Activated naive CD8-positive, alpha-beta T cell treated with anti-CD3 and anti-CD28 coated beads, Interleukin-2, amount 10 ng/mL, durations not matched to agents 7 days and 5 days (primary cell): ENCODE measurements at regions not wholly inside any gene's neighbourhood (a gene's known extent, or its start where the extent isn't known, plus 50 kb on each side); places are given as distances from the start of the nearest gene placed in this dataset.
A peak's percentile ranks its signal among the peaks of the same experiment; 100 is the strongest.
"Not testable (repeated sequence)": the region's sequence is repeated elsewhere in the genome, so short reads cannot be mapped to it uniquely, and the experiment has no call there.

Source experiments
- ATAC-seq: fragments of 150-1000 bp; cut with Tn5 transposase; one replicate; pipeline ENCODE4 v1.10.0; 2021; ENCODE audit warnings: low read depth, moderate library complexity
- POLR2A ChIA-PET: fragments of 350-600 bp; sonication (Branson Sonifier 250); formaldehyde crosslinking; loops from one replicate; lab custom pipeline; 2021; ENCODE audit warnings: antibody characterized with exemption; lab: Charles Lee
- DNase-seq: peaks from one replicate; pipeline ENCODE4 v3.0.0; 2021
- H3K27ac Mint-ChIP-seq: one replicate; pipeline ENCODE4 v1.8.0; 2022; ENCODE audit warnings: mild to moderate bottlenecking, mixed read lengths
- H3K27me3 Mint-ChIP-seq: one replicate; pipeline ENCODE4 v1.8.0; 2022; ENCODE audit warnings: mild to moderate bottlenecking, moderate library complexity, mixed read lengths
- H3K36me3 Mint-ChIP-seq: one replicate; pipeline ENCODE4 v1.8.0; 2021; ENCODE audit warnings: mild to moderate bottlenecking, mixed read lengths
- H3K4me1 Mint-ChIP-seq: one replicate; pipeline ENCODE4 v1.8.0; 2021; ENCODE audit warnings: mixed read lengths
- H3K4me3 Mint-ChIP-seq: one replicate; pipeline ENCODE4 v1.8.0; 2022; ENCODE audit warnings: mild to moderate bottlenecking, moderate library complexity, mixed read lengths
- H3K9me3 Mint-ChIP-seq: one replicate; pipeline ENCODE4 v1.8.0; 2021; ENCODE audit warnings: mixed read lengths

DNA sequence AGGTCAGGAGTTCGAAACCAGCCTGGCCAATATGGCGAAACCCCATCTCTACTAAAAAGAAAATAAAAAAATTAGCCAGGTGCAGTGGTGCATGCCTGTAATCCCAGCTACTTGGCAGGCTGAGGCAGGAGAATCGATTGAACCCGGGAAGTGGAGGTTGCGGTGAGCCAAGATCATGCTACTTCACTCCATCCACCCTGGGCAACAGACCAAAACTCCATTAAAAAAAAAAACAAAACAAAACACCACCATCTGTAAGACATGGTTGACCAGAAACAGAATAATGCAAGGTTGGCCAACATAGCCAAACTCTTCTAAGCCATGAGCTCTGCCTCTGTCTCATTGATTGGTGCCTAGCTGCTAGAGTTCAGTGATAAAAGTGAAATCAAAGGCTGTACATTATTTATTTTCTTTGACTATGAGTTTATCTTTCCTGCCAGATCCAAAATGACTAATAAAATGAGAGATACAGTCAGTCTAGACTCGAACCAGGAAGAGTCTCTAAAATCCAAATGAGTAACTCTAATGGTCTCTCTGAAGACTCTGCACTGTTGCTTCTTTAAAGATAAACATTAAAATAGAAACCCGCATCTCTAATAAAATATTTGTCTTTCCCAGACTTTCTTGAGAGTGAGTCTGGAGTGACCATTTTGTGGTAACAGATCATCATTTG, 404.7 kb downstream of the DAD1 start:
- no peak for ATAC-seq
- Mint-ChIP-seq H3K9me3 (no peaks in the 10 kb centered on the region), H3K4me1 (no peaks in the 10 kb centered on the region), H3K27me3 (no peaks in the 10 kb centered on the region), H3K27ac (no peak overlapping the region), H3K4me3 (no peak overlapping the region), H3K36me3 (no peaks in the 10 kb centered on the region)
- no peak for DNase-seq
- POLR2A ChIA-PET, result no interaction called here

- H3K4me1 Mint-ChIP-seq, result no peaks in the 10 kb centered on the region
- H3K36me3 Mint-ChIP-seq, result no peaks in the 10 kb centered on the region
- ATAC-seq, result no peak
These were observed 409.0 kb downstream of the DAD1 start for GRCh38 chr14:22180045-22180444.

GRCh38 chr14:22179190-22179589, 409.8 kb downstream of the DAD1 start:
- no peak for DNase-seq
- H3K27ac Mint-ChIP-seq, result no peak overlapping the region
- POLR2A ChIA-PET, result no interaction called here
- no peaks in the 10 kb centered on the region for H3K4me1 Mint-ChIP-seq
- no peaks in the 10 kb centered on the region for H3K27me3 Mint-ChIP-seq
- no peaks in the 10 kb centered on the region for H3K36me3 Mint-ChIP-seq
- no peak for ATAC-seq
- H3K9me3 Mint-ChIP-seq, result no peaks in the 10 kb centered on the region
- H3K4me3 Mint-ChIP-seq, result no peak overlapping the region

More at GRCh38 chr14:22180045-22180444, 409.0 kb downstream of the DAD1 start:
- POLR2A ChIA-PET, result no interaction called here
- Mint-ChIP-seq H3K9me3 (no peaks in the 10 kb centered on the region), H3K27me3 (no peaks in the 10 kb centered on the region), H3K27ac (no peak overlapping the region), H3K4me3 (no peak overlapping the region)
- no peak for DNase-seq

GRCh38 chr14:22178333-22178839, 410.6 kb downstream of the DAD1 start:
- H3K27me3 Mint-ChIP-seq, result no peaks in the 10 kb centered on the region
- no peak overlapping the region for H3K27ac Mint-ChIP-seq
- DNase-seq (no peak), ATAC-seq (no peak)
- no peaks in the 10 kb centered on the region for H3K9me3 Mint-ChIP-seq
- peak overlapping the region; percentile 49 for H3K4me3 Mint-ChIP-seq
- H3K36me3 Mint-ChIP-seq, result no peaks in the 10 kb centered on the region
- POLR2A ChIA-PET, result interaction anchor here (1.8 kb wide), 1 partner anchor 378 kb away, joined by 5 read pairs; no protein-coding TSS in a partner anchor
- no peaks in the 10 kb centered on the region for H3K4me1 Mint-ChIP-seq

- Mint-ChIP-seq H3K27ac (peak overlapping the region; percentile 30), H3K36me3 (no peaks in the 10 kb centered on the region), H3K9me3 (no peaks in the 10 kb centered on the region), H3K4me1 (no peaks in the 10 kb centered on the region), H3K27me3 (no peaks in the 10 kb centered on the region), H3K4me3 (peak overlapping the region; percentile 49)
- DNase-seq (no peak), ATAC-seq (peak; percentile 47)
- POLR2A ChIA-PET, result interaction anchor here (1.0 to 1.8 kb wide), 4 partner anchors 9 to 378 kb away, joined by 3 to 5 read pairs (median 4); no protein-coding TSS in a partner anchor
These were observed 411.2 kb downstream of the DAD1 start for GRCh38 chr14:22177870-22178269.

GRCh38 chr14:22176957-22177356, 412.1 kb downstream of the DAD1 start:
- Mint-ChIP-seq H3K4me1 (no peaks in the 10 kb centered on the region), H3K9me3 (no peaks in the 10 kb centered on the region), H3K27ac (no peak overlapping the region), H3K27me3 (no peaks in the 10 kb centered on the region), H3K4me3 (no peak overlapping the region), H3K36me3 (no peaks in the 10 kb centered on the region)
- ATAC-seq (peak; percentile 54), DNase-seq (no peak)
- POLR2A ChIA-PET, result interaction anchor here (1.0 to 1.8 kb wide), 4 partner anchors 8 to 379 kb away, joined by 3 to 5 read pairs (median 4); no protein-coding TSS in a partner anchor

GRCh38 chr14:22175278-22175558, 413.8 kb downstream of the DAD1 start:
- H3K4me3 Mint-ChIP-seq, result peak overlapping the region; percentile 35
- ATAC-seq, H3K9me3 Mint-ChIP-seq, H3K27ac Mint-ChIP-seq, POLR2A ChIA-PET, H3K4me1 Mint-ChIP-seq, DNase-seq, H3K27me3 Mint-ChIP-seq, H3K36me3 Mint-ChIP-seq: not testable (repeated sequence)

DNA sequence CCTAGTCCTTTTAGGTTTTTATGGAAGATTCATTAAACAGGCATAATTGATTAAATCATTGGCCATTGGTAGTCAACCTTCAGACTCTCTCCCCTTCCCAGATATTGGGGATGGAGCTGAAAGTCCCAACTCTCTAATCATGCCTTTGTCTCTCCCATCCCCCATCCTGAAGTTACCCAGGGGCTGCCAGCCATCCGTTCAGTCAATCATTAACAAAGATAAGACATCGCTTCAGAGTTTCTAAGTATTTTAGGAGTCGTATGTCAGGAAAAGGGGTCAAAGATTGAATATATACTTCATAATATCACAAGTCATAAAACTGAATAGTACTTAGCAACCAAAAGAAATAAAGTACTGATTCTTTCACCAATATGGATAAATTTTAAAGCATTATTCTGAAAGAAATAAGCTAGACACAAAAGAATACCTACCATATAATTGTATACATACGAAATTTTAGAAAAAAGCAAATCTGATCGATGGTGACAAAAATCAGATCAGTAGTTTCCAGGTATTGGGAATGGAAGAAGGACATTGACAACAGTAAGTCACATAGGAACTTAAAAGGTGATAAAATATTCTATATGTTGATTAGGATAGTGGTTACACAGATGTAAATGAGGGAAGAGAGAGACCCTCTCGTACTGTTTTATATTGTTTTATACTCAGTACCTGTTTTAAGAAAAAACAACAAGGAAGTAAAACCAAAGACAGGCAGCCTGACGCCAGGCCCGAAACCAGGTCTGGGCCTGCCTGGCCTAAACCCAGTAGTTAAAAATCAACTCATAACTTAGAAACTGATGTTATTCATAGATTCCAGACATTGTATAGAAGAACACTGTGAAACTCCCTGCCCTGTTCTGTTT, 414.4 kb downstream of the DAD1 start:
- peak overlapping the region; percentile 35 for H3K4me3 Mint-ChIP-seq
- H3K27ac Mint-ChIP-seq, result no peak overlapping the region

GRCh38 chr14:22168092-22168955, 420.7 kb downstream of the DAD1 start:
- no peaks in the 10 kb centered on the region for H3K9me3 Mint-ChIP-seq
- ATAC-seq, result peak; percentile 52
- H3K36me3 Mint-ChIP-seq, result no peaks in the 10 kb centered on the region
- H3K4me3 Mint-ChIP-seq, result peak overlapping the region; percentile 81
- no peaks in the 10 kb centered on the region for H3K27me3 Mint-ChIP-seq
- DNase-seq, result no peak
- POLR2A ChIA-PET, result interaction anchor here (1.0 kb wide), 1 partner anchor 9 kb away, joined by 4 read pairs; no protein-coding TSS in a partner anchor
- H3K27ac Mint-ChIP-seq, result peak overlapping the region; percentile 85
- no peaks in the 10 kb centered on the region for H3K4me1 Mint-ChIP-seq

More for the DNA sequence above, 414.4 kb downstream of the DAD1 start:
- Mint-ChIP-seq H3K9me3 (no peaks in the 10 kb centered on the region), H3K4me1 (no peaks in the 10 kb centered on the region), H3K27me3 (no peaks in the 10 kb centered on the region), H3K36me3 (no peaks in the 10 kb centered on the region)
- ATAC-seq (no peak), DNase-seq (no peak)
- POLR2A ChIA-PET, result no interaction called here

GRCh38 chr14:22164616-22165015, 424.4 kb downstream of the DAD1 start:
- POLR2A ChIA-PET, result no interaction called here
- H3K4me3 Mint-ChIP-seq, result no peak overlapping the region

GRCh38 chr14:22163051-22163450, 426.0 kb downstream of the DAD1 start:
- peaks cover 5% of the 10 kb centered on the region for H3K4me1 Mint-ChIP-seq
- H3K4me3 Mint-ChIP-seq, result peak overlapping the region; percentile 75
- H3K36me3 Mint-ChIP-seq, result no peaks in the 10 kb centered on the region
- ATAC-seq (no peak), DNase-seq (no peak)
- POLR2A ChIA-PET, result interaction anchor here (0.5 to 1.3 kb wide), 8 partner anchors 14 to 393 kb away, joined by 3 to 5 read pairs (median 3); no protein-coding TSS in a partner anchor
- no peaks in the 10 kb centered on the region for H3K27me3 Mint-ChIP-seq
- H3K27ac Mint-ChIP-seq, result peak overlapping the region; percentile 84
- H3K9me3 Mint-ChIP-seq, result no peaks in the 10 kb centered on the region

More at GRCh38 chr14:22164616-22165015, 424.4 kb downstream of the DAD1 start:
- H3K27me3 Mint-ChIP-seq, result no peaks in the 10 kb centered on the region
- H3K27ac Mint-ChIP-seq, result no peak overlapping the region
- H3K9me3 Mint-ChIP-seq, result no peaks in the 10 kb centered on the region
- no peak for ATAC-seq
- DNase-seq, result no peak
- H3K36me3 Mint-ChIP-seq, result no peaks in the 10 kb centered on the region
- H3K4me1 Mint-ChIP-seq, result peaks cover 3% of the 10 kb centered on the region

DNA sequence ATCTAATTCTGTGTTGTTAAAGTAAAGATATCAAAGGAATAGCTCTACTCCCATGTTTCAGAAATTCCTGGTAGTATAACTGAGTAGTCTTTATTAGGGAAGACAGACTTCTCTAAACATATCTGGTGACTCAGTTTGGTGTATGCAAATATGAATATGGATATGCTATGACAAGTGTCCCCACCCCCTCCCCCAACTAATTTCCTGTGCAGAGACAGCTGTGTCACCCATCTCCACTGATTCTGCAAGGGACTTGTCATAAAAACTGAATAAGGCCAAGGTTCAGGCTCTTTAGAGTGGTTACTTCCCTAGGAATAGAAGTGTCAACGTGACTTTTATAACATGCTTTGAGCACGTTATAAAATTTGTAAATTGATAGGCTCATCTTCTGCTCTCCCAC, 429.1 kb downstream of the DAD1 start:
- Mint-ChIP-seq H3K4me3 (no peak overlapping the region), H3K27ac (no peak overlapping the region), H3K4me1 (peaks cover 5% of the 10 kb centered on the region), H3K9me3 (no peaks in the 10 kb centered on the region), H3K36me3 (no peaks in the 10 kb centered on the region), H3K27me3 (no peaks in the 10 kb centered on the region)
- POLR2A ChIA-PET, result no interaction called here
- DNase-seq (no peak), ATAC-seq (no peak)

GRCh38 chr14:22159099-22159498, 429.9 kb downstream of the DAD1 start:
- ATAC-seq (no peak), DNase-seq (no peak)
- POLR2A ChIA-PET, result no interaction called here
- no peaks in the 10 kb centered on the region for H3K27me3 Mint-ChIP-seq
- H3K27ac Mint-ChIP-seq, result peak overlapping the region; percentile 45
- no peaks in the 10 kb centered on the region for H3K9me3 Mint-ChIP-seq
- H3K4me3 Mint-ChIP-seq, result peak overlapping the region; percentile 30
- H3K36me3 Mint-ChIP-seq, result no peaks in the 10 kb centered on the region
- peaks cover 5% of the 10 kb centered on the region for H3K4me1 Mint-ChIP-seq
